ENCODE measurements at regions not wholly inside any gene's neighbourhood (a gene's known extent, or its start where the extent isn't known, plus 50 kb on each side); places are given as distances from the start of the nearest gene placed in this dataset.

DNA sequence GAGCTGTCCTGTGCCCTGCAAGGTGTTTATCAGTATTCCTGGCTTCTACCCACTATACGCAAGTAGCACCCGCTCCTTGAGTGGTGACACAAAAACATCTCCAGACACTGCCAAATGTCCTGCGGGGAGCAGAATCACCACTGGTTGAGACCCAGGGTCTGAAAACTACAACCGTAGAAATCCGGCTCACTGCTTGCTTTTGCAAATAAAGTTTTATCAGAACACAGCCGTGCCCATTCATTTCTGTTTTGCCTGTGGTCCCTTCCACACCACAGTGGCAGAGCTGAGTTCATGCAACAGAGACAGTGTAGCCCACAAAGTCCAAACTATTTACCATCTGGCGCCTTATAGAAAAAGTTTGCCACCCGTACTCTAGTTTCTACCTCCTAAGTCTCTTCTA lies 125.7 kb upstream of the DIO3 start:
- no peak overlapping the region for H3K4ac ChIP-seq (ENCODE audit: low read depth, low read length)
- no peak overlapping the region for H3K23ac ChIP-seq (ENCODE audit: low read depth, low read length)
- H3K9ac ChIP-seq (ENCODE audit: low read depth, low read length) = no peak overlapping the region
- no peak overlapping the region for H3K27ac ChIP-seq (ENCODE audit: insufficient read depth, low read length)
- CTCF ChIA-PET = no interaction called here
- no peaks in the 10 kb centered on the region for H3K9me3 ChIP-seq (ENCODE audit: control insufficient read depth, insufficient read depth, low read length)
- no peak overlapping the region for H2BK5ac ChIP-seq (ENCODE audit: low read depth, low read length, poor library complexity, severe bottlenecking)
- no peak overlapping the region for H3K18ac ChIP-seq (ENCODE audit: low read depth, low read length)
- POLR2A ChIA-PET (ENCODE audit: unreplicated experiment) = no interaction called here
- ATAC-seq (ENCODE audit: low read depth) = no peak
- no peak overlapping the region for H2BK120ac ChIP-seq (ENCODE audit: low read depth, low read length)
- H2AK5ac ChIP-seq (ENCODE audit: low read depth, low read length) = no peak overlapping the region
- no peak overlapping the region for H3K4me2 ChIP-seq (ENCODE audit: low read depth, low read length)
- no TSS peak for BruUV-seq (replicated peaks)
- no peak overlapping the region for H2BK15ac ChIP-seq (ENCODE audit: low read depth, low read length)
- no peaks in the 10 kb centered on the region for H3K9me1 ChIP-seq (ENCODE audit: insufficient read depth, low read length)
- intact Hi-C loops (cut with micrococcal nuclease) (no loop called here), in situ Hi-C loops (cut with MboI; ENCODE audit: low sequenced_read_pairs) (no loop called here), dilution Hi-C loops (cut with HindIII; ENCODE audit: low sequenced_read_pairs, unreplicated experiment) (no loop called here)
- no peaks in the 10 kb centered on the region for H3K79me1 ChIP-seq (ENCODE audit: low read depth in 1 of 2, low read length in 2 of 2)
- TF ChIP-seq MAFK (IDR thresholded peaks at IDR 0.05; ENCODE audit: low read depth, low read length) = no peak
- no peak for TF ChIP-seq MAZ (IDR thresholded peaks at IDR 0.05; ENCODE audit: borderline replicate concordance, low read depth, low read length)
- TF ChIP-seq, protein P1, sequence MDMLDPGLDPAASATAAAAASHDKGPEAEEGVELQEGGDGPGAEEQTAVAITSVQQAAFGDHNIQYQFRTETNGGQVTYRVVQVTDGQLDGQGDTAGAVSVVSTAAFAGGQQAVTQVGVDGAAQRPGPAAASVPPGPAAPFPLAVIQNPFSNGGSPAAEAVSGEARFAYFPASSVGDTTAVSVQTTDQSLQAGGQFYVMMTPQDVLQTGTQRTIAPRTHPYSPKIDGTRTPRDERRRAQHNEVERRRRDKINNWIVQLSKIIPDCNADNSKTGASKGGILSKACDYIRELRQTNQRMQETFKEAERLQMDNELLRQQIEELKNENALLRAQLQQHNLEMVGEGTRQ (IDR thresholded peaks at IDR 0.05; ENCODE audit: low read depth, low read length) = no peak
- no peak for TF ChIP-seq NFE2L2 (IDR thresholded peaks at IDR 0.05; ENCODE audit: low read depth, low read length)
- TF ChIP-seq, protein P2, sequence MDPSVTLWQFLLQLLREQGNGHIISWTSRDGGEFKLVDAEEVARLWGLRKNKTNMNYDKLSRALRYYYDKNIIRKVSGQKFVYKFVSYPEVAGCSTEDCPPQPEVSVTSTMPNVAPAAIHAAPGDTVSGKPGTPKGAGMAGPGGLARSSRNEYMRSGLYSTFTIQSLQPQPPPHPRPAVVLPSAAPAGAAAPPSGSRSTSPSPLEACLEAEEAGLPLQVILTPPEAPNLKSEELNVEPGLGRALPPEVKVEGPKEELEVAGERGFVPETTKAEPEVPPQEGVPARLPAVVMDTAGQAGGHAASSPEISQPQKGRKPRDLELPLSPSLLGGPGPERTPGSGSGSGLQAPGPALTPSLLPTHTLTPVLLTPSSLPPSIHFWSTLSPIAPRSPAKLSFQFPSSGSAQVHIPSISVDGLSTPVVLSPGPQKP (IDR thresholded peaks at IDR 0.05; ENCODE audit: borderline replicate concordance, low read depth, low read length) = no peak
- TF ChIP-seq MXI1 (IDR thresholded peaks at IDR 0.05; ENCODE audit: borderline replicate concordance, low read depth, low read length) = no peak
- TF ChIP-seq SMC3 (IDR thresholded peaks at IDR 0.05; ENCODE audit: low read depth, low read length) = no peak
- no peak for TF ChIP-seq FOS (IDR thresholded peaks at IDR 0.05; ENCODE audit: low read depth, low read length)
- no peak for TF ChIP-seq CTCF (conservative IDR thresholded peaks at IDR 0.05; ENCODE audit: low read depth, low read length)
- TF ChIP-seq CEBPB (IDR thresholded peaks at IDR 0.05; ENCODE audit: low read depth, low read length) = no peak
- no peak for TF ChIP-seq POLR2A (IDR thresholded peaks at IDR 0.05; ENCODE audit: low read depth, low read length)
- no peak for TF ChIP-seq RCOR1 (IDR thresholded peaks at IDR 0.05; ENCODE audit: insufficient replicate concordance, low read length)
- H2AFZ ChIP-seq (replicated peaks; ENCODE audit: low read length, poor library complexity) = no peak overlapping the region
- no peaks in the 10 kb centered on the region for H3K36me3 ChIP-seq (ENCODE audit: control insufficient read depth, insufficient read depth, low read length)
- no peak overlapping the region for H3K14ac ChIP-seq (replicated peaks; ENCODE audit: low read depth, low read length)
- no peak overlapping the region for H3K56ac ChIP-seq (ENCODE audit: extremely low read depth, insufficient read depth, low read length)
- H3K4me3 ChIP-seq (ENCODE audit: insufficient read depth, low read depth, low read length) = no peak overlapping the region
- no peaks in the 10 kb centered on the region; the same call in 1 of the 2 replicates for H3K4me1 ChIP-seq (ENCODE audit: control insufficient read depth, insufficient read depth, low read length)
- H4K5ac ChIP-seq (ENCODE audit: low read depth, low read length) = no peak overlapping the region
- no peak for DNase-seq
- WGBS, 2 experiments (ENCODE audit: extremely low coverage in 2 of 2, insufficient read length in 1 of 2) = 77% methylated on average over 6 of the region's 8 CpGs; no CpG with 5 or more reads in 1 of the 2 experiments
- H4K91ac ChIP-seq (ENCODE audit: insufficient read depth, low read depth, low read length) = no peak overlapping the region
- no peaks in the 10 kb centered on the region for H4K20me1 ChIP-seq (ENCODE audit: insufficient read depth, low read length)
- H4K8ac ChIP-seq (ENCODE audit: low read depth in 2 of 2, low read length in 2 of 2) = no peak overlapping the region
- no peak overlapping the region for H2AK9ac ChIP-seq (replicated peaks; ENCODE audit: low read depth, low read length, poor library complexity)
- H3K27me3 ChIP-seq (ENCODE audit: control insufficient read depth, insufficient read depth, low read length) = peaks cover 2% of the 10 kb centered on the region; the same call in 1 of the 2 replicates
- no peak overlapping the region for H2BK20ac ChIP-seq (ENCODE audit: low read depth, low read length)
